H1 (cell line): ENCODE measurements at regions not wholly inside any gene's neighbourhood (a gene's known extent, or its start where the extent isn't known, plus 50 kb on each side); places are given as distances from the start of the nearest gene placed in this dataset.

Source experiments
- CBX5 ChIP-seq: fragments of 300-800, 300-1000 bp; sonication (generic); IDR thresholded peaks from 2 replicates; pipeline ENCODE4 v1.7.1; 2016; ENCODE audit warnings: antibody characterized with exemption, low read length, low read depth
- CHD7 ChIP-seq: fragments of 300-600 bp; sonication (generic); IDR thresholded peaks from 2 replicates; pipeline ENCODE4 v1.7.1; 2012; ENCODE audit warnings: low read length, moderate library complexity, mild to moderate bottlenecking, inconsistent platforms; ENCODE audit not compliant: insufficient replicate concordance
- CTBP2 ChIP-seq: IDR thresholded peaks from 2 replicates; pipeline ENCODE4 v1.7.0; 2011; ENCODE audit warnings: borderline replicate concordance, mild to moderate bottlenecking, moderate library complexity, mixed read lengths, low read length; ENCODE audit not compliant: insufficient read depth, insufficient read length
- HDAC2 ChIP-seq, 2 experiments: fragments of 300-600 bp in 1 of 2; sonication (generic) in 1 of 2; IDR thresholded peaks; 2 replicates each; pipeline ENCODE4 v1.6.1; 2011 to 2012; ENCODE audit warnings: low read depth in 2 of 2, low read length in 2 of 2, mild to moderate bottlenecking in 2 of 2, moderate library complexity in 2 of 2, borderline replicate concordance in 1 of 2, inconsistent platforms in 1 of 2
- KDM4A ChIP-seq: IDR thresholded peaks from one replicate; pipeline ENCODE4 v1.7.1; 2012; ENCODE audit warnings: low read depth, mild to moderate bottlenecking, moderate library complexity, low read length, inconsistent platforms; ENCODE audit not compliant: severe bottlenecking
- MAFK ChIP-seq: IDR thresholded peaks from 2 replicates; pipeline ENCODE4 v1.6.1; 2012; ENCODE audit warnings: low read depth, mild to moderate bottlenecking, improper control_type of control experiment, low read length

GRCh38 chrX:150099316-150099715 is 161.0 kb upstream of the EOLA2 start (continued):
- TF ChIP-seq CTBP2 (no peak), CHD7 (no peak), HDAC2 (IDR thresholded peaks at IDR 0.05; ENCODE audit: borderline replicate concordance in 1 of 2, low read depth in 2 of 2, low read length in 2 of 2) (no peak), MAFK (no peak), CBX5 (no peak), KDM4A (no peak)
- TF ChIP-seq, all 59 proteins: peak for 0
